Body of pancreas (tissue), 4 donors: ENCODE measurements at regions not wholly inside any gene's neighbourhood (a gene's known extent, or its start where the extent isn't known, plus 50 kb on each side); places are given as distances from the start of the nearest gene placed in this dataset.

ENCODE experiments used
- CTCF ChIP-seq, 7 experiments: fragments of 450-650 bp in 4 of 7; fragments of 200-600 bp in 3 of 7; sonication (generic) in 3 of 7; IDR thresholded peaks; one replicate each; pipeline ENCODE4 v1.5.1; 2016 to 2019; ENCODE audit warnings: antibody characterized with exemption in 7 of 7
- POLR2A ChIP-seq, 3 donors: fragments of 450-650 bp; IDR thresholded peaks; one replicate each; pipeline ENCODE4 v1.6.1; 2016; ENCODE audit warnings: antibody characterized with exemption in 3 of 3, mild to moderate bottlenecking in 2 of 3

- no peak for TF ChIP-seq CTCF (IDR thresholded peaks at IDR 0.05)
- TF ChIP-seq POLR2A (IDR thresholded peaks at IDR 0.05): no peak
Observed at GRCh38 chrX:2620576-2620975, 70.5 kb upstream of the CD99 start.
